GM03348 (cell line): ENCODE measurements at regions not wholly inside any gene's neighbourhood (a gene's known extent, or its start where the extent isn't known, plus 50 kb on each side); places are given as distances from the start of the nearest gene placed in this dataset.

Experiments
- DNase-seq: peaks from one replicate; pipeline ENCODE4 v3.0.0; 2012; ENCODE audit warnings: low spot score

DNA sequence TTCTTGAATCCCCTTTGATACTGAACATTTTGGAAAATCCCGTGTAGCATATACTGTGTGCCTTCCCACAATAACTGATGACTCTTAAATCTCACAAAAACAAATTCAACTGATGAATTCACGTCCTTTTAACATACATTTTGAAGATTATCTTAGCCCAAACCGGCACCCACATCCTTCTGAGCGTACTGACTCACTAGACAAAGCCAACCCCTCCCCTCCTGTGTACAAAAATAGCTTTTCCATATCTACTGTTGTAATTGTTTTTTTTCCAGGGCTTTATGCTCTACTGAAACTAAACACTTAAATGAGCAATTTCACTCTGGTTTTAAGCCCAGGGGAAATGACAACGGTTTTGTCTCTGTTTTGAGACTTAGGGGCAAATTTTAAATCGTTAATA is 109.4 kb upstream of the ATF7IP start:
- peak; percentile 63 for DNase-seq

DNA sequence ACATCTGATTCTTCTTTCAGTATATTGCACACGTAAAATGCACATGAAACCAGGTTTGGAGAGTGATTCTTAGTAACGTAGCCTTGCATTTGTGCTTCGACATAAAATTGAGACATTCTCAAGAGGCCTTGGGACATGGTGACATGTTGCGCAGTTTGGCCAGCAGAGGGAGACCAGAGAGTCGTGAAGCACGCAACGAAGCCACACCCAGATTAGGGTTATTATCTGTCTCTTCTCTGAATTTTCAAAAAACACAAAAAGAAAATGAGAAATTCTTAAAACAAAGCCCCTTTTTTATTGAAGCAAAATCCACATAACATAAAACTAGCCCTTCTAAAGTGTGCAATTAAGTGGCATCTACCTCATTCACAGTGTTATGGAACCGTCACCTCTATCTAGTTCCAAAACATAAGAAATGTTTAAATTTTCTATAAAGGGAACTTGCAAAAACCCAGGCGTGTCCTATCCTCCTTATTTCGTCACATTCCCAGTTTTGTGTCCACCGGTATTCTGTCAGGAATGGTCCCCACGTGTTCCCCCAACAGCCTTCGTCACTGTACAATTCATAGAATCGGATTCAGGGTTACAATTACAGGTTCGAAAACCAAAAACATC is 108.8 kb upstream of the ATF7IP start:
- DNase-seq: peak; percentile 75

DNA sequence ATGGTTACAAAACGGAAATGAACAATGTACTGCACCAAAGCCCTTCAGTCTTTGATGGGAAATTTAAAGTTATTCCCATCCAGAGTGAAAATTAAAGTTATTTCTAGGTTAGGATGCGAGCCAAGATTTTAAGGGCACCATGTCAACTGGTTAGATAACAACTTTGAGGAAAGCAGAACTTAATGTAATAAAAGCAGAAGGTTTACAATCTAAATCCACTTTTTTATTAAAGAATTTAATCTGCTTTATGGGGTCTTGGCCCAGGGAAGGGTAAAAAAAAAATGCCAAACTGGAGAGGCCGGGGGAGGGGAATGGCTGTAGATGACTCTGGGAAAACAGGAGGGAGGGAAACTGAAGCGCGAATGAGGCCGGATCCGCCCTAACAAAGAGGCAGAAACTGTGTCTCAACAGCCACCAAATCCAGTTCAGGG is 108.2 kb upstream of the ATF7IP start:
- no peak for DNase-seq

DNA sequence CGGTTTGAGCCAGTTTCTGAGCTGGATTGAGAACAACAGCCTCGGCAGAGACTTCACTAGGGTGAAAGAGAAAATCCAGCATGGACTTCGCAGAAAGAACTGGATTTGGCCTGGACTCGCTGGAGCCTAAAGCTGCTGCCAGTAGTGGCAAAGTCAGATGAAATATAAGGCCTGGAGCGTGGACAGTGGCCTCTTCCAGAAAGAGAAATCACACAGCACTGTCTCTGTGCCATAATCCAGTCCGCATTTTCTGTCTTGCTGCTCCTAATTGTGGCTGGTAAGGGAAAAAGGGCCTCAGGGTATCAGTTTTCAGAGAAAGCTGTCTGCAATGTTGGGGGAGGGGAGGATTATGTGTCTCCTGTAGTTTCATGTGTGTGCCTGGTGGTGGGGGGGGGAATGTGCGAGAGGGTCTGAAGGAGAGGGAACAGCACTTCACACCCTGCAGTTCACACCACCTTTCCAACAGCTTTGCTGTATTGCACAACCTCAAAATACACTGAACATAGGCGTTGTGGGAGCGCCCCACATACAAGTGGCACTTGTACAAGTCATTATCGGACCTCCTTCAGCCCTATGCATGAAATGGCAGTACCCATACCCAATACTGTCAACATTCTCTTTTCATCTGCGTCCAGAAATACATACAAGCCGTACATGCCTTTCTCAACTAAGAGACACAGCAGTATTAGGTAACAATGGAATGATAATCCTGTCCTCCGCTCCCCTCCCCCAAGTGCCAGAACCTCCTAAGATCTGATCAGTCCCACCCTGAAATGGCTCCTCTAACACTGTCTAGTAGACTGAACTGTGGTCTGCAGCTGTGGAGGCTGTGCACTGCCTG is 107.5 kb upstream of the ATF7IP start:
- DNase-seq: peak; percentile 79

DNA sequence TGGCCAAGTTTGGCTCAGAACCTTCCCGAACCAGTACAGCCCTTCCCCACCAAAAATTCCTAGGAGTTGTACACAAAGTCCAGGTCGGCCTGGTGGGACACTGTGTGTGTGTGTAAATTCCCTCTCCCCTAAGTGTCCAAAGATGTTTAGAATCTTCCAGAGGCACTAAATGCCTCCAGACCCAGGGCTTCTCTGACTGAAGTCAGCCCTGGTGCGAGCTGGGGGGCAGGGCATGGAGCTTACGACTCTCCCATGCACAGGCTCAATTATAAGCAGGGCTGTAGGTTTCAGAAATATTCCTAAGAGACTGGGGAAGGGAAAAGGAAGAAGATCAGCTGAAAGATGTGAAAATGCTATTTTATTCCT is 106.9 kb upstream of the ATF7IP start:
- no peak for DNase-seq

DNA sequence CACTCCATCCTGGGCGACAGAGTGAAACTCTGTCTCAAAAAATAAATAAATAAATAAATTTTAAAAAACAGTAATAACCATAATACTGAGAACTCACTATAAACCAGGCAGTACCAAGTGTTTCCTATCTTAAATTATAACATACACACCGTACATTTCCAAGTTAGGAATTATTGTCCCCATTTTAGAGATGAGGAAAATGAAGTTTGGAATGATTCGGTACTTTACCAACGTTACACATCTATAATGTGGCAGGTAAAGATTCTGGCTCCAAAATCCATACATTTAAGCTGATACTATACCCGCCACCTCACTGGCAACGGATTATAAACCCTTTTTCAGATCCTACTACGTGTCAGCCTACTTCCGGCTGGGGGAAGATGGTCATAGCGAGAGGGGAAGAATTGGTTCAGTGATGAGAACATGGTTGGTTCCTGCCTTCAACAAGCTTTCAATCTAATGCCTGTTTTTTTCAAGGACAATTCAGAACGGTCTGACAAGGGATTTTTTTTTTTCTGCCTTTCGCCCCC is 105.9 kb upstream of the ATF7IP start:
- DNase-seq: no peak

DNA sequence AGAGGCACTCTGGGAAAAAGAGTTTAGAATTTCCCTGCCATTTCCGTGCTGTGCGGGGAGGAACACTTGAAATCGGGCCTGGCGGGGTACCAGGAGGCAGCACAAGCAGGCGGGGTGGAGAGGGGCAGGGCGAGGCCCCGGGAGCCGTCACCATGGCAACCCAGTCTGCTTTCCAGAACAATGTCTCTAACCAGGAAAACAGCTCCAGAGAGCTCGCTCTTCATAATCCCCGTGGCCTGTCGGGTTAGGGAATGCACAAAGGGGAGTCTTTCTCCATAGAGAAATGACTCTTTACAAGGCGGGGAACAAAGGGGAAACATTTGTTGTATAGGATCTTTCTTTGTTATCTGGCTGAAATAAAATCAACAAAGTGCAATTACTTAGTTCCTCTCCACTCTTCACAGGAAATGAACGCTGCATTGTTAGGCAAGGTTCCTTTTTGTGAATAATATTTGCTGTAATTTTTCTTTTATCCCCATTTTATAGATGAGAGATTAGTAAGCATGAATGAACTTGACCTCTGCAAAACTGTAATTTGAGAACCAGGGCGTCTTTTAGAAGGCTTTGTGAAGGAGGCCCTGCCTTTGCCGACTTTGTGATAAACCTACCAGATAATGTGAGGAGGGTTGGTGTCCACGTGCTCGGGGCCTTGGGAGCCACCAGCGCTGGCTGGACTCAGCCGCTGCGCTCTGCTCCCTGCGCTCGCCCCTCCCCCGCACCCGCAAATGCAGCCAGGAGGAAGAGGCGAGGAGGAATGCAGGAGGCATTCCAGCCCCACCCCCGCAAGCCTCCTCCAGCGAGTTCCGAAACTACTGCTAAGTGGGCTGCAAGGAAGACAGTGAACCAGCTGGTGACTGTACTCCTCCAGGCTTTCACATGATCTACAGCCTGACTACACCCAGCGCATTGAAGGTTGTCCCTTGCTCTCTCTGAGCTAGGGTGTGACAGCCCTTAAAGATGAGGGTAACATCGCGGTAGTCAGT is 105.2 kb upstream of the ATF7IP start:
- peak; percentile 93 for DNase-seq

DNA sequence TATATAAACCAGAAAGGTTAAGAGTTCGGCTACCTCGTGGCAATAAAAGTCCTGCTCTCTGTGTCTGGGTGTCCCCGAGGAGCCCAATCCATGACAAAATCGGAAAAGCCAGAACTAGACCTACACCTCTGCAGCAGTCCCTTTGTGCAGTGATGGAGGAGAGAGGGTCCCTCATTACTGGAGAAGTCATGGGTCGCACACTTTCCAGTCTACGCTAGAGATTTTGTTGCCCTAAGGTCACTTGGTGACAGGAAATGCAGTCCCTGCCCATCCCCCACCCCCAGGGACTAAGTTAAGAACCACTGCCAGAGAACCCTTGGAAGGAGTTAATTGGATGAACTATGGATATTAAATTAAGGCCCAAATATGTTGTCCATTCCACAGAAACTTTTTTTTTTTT is 104.4 kb upstream of the ATF7IP start:
- DNase-seq: no peak

DNA sequence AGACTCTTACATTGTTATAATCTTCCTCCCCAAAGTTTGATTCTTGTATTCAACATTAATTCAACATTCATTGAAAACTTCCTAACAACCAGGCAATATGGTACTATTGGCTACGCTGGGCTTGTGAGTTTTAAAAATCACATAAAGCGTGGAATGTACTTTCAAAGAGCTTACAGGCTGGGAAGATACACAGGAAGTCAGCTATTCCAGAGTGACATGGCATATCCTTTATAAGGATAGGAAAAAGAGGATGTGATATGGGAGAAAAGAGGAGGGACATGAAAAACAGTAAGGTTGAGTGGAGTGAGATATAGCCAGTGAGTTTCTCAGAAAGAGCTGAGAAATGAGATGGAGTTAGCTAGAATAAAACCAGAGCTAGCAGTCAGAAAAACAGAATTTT is 103.6 kb upstream of the ATF7IP start:
- DNase-seq: no peak

DNA sequence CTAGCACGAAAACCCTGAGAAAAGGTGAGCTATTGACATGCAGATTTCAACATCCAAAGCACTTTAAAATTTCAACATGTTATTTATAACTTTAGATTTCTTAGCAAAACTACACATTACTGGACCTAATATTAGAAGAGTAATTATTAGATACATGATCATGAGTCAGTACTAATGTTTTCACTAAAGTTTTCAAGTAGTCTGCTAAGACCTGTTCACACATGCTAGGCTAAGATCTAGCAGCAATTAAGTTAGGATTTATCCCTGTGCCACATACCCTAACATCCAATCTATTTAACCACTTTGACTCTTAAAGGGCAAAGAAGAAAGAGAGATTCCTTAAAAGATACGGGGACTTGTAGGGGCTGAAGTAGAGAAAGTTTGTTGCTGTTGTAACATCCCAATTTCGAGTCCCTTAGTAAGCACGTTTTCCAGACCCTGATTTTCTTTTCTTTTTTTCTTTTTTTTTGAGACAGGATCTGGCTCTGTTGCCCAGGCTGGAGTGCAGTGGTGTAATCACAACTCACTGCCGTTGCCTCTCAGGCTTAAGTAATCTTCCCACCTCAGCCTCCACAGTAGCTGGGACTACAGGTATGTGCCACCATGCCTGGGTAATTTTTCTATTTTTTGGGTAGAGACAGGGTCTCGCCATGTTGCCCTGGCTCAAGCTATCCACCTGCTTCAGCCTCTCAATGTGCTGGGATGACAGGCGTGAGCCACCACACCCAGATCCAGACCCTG is 102.5 kb upstream of the ATF7IP start:
- DNase-seq: no peak

DNA sequence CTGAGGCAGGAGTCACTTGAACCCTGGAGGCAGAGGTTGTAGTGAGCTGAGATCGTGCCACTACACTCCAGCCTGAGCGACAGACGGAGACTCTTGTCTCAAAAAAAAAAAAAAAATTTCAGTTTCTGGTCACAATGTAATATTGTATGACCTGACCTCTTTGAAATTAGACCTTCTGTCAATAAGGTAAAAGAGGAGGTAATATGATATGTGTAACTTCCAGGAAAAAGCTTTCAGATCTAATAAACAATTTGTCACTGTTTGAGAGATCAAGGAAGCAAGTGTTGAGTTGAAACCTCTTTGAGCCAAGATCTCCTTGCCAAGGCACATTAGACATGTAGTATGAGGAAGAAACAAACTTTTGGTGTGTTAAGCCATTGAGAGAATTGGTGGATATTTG is 101.7 kb upstream of the ATF7IP start:
- DNase-seq: no peak

DNA sequence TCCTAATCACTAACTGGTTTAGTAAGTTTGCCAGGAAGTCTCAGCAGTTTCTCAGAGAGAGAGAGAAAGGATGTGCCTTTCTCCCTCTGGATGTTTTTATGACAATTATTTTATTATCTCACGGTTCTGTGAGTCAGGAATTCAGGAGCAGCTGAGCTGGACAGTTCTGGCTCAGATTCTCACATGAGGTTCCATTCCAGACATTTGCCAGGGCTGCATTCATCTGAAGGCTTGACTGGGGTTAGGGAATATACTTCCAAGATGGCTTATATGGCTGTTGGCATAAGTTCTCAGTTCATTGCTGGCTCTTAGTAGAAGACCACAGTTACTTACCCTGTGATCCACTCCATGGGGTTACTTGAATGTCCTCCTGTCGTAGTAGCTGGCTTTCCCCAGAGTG is 101.2 kb upstream of the ATF7IP start:
- no peak for DNase-seq

DNA sequence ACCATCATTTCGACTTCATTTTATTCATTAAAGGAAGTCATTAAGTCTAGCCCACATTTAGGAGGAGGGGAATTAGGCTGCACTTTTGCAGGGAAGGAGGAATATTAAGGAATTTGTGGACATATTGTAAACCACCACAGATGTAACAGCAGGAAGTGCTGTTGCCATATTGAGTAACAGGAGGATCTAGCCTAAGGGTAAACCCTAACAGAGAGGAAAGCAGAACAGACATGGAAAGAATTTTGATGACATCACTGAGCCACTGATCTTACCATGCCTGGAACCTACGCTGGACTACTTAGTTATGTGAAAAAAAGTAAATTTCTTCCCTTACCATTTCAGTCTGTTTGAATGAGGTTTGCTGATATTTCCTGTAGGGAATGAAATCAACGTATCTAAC is 100.7 kb upstream of the ATF7IP start:
- DNase-seq: no peak

DNA sequence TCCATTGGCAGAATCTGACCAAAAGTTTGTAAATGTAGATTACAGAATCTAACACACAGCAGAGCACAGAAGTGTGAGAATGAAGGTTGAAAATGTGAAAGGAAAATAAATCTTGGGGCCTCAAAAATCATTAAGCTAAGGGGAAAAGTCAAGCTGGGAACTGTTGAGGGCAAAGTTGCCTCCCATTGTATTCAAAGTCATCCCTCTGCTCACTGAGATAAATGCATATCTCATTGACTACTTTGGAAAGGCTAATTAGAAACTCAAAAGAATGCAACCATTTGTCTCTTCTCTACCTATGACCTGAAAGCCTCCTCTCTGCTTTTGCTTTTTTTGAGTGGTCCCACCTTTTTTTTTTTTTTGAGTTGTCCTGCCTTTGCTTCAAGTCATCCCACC is 97.4 kb upstream of the ATF7IP start:
- no peak for DNase-seq

DNA sequence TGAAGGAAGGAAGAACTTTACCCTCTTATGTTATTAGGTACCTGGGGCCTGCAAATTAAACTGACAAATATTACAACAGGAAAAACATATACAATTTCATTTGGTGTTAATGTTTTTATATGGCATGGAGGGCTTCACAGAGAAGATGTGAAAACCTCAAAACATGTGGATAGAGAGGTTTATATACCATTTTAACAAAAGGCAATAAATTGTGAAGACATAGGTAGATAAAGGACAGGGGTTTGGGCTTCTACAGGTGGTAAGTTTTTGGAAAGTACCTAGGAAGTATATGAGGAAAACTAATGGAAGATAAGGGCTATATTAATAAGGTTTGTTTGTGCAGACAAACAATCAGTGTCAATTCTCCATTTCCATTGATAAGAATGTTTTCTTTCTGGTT is 95.1 kb upstream of the ATF7IP start:
- no peak for DNase-seq

DNA sequence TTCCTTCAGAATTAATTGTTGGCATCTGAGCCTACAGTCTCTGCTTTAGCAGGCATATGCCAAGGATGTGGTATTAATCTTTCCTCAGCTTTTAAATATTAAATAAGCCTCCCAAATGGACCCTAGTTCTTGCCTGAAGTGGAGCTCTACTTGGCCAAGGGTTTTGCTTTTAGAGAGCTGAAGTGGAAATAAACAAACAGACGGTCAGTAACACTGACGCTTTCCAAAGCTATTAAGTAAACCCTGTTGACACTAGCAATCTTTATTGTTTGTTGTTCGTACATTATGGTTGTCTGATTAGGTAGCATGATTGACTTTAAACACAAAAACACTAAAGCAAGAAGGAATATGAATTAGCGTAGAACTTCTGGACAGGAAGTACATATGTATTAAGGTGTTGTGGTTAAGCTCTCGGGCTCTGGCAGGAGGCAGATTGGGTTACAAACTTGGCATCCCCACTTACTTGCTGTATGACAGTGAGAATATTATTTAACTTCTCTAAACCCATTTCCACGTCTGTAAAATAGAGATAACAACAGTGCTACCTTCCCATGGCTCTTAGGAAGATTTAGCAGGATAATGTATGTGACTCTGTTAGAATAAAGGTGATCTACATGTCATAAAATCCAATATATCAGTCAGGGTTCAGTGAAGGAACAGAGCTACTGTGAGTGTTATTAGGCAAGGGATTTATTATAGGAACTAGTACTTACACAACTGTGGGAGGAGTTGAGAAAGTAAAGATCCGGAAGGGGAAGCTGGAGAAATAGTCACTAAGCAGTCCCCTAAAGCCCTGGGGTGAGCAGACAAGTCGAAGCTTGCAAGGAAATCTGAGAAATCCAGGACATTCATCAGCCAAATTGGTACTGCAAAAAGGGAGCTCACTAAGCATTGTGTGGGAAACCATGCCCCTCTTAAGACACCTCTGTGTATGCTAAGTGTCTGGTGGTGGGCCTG is 92.2 kb upstream of the ATF7IP start:
- no peak for DNase-seq

DNA sequence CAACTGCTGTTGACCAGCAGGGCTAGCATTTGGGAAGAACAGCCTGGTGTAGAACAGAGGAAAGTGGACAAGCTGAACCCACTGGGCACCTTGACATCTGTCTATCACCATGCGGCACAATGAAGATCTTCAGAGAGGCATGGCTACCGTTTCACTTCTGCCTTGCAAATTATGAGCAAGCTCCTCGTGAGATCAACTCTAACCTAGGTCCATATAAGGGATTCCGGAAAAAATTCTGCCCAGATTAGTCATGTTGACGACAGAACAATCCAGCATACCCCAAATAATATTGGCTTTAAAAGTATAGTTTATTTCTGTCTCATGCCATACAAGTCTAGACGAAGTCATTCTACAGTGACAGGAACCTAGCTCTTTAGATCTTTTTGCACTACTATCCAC is 91.6 kb upstream of the ATF7IP start:
- DNase-seq: no peak

DNA sequence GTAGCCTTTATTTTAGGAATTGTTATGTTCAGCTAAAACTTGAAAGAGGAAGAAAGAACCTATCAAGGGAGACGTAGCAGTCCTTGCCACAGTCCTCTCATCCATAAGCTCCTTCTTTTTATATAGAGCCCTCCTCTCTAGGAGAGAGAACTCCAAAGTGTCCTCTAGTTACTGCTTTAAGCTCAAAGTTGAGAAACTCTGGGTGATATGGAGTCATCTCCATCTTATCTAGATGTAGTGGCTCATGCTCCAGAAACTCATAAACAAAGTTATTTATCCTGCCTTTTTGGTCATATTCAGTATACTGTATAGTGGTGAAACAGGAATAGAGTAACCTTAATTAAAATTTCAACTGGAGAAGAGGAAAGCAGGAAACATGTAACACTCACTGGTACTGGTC is 90.4 kb upstream of the ATF7IP start:
- no peak for DNase-seq

DNA sequence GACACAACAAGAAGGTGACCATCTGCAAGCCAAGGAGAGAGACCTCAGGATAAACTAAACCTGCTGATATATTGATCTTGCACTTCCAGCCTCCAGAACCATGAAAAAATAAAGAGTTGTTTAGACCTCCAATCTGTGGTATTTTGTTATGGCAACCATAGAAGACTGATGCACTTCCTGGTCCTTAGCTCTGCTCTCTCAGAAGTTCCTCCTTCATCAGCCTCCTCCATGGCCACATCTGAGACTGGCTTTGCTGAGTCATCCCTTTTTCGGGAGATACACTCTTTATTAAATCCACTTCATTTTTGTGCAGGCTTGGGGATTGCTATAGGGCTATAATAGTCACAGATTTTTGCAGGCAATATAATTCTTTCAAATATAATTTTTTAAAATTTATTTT is 89.6 kb upstream of the ATF7IP start:
- DNase-seq: no peak

DNA sequence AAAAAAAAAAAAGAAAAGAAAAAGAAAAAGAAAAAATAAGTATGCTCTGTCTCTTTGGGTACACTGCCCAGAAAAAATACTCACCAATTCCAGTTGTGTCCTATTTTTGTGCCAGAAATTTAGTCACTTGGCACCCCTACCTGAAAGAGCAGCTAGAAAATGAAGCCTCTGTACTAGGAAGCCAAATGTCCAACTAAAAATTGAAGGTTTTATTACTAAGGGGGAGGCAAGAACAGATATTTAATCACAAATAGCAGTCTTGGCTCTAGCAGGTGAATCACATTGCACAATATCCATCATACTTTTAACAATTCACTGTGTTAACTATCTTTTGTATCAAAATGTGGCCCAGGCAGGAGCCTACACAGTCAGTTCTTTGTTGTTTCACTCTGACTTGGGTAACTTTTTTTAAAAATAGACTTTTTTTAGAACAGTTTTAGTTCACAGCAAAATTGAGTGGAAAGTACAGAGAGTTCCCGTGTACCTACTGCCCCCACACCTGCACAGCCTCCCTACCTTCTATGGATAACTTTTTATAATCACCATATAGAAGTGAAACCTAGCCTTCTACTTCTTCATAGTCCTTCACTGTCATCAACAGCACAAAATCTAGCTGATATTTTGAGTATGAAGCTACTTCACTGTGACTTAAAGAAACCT is 87.1 kb upstream of the ATF7IP start:
- no peak for DNase-seq
